NAMALWA (cell line): ENCODE measurements at regions not wholly inside any gene's neighbourhood (a gene's known extent, or its start where the extent isn't known, plus 50 kb on each side); places are given as distances from the start of the nearest gene placed in this dataset.
"Not testable (repeated sequence)": the region's sequence is repeated elsewhere in the genome, so short reads cannot be mapped to it uniquely, and the experiment has no call there.

Source experiments
- DNase-seq: peaks from one replicate; pipeline ENCODE4 v3.0.0-alpha.2; 2015; ENCODE audit warnings: low spot score

DNA sequence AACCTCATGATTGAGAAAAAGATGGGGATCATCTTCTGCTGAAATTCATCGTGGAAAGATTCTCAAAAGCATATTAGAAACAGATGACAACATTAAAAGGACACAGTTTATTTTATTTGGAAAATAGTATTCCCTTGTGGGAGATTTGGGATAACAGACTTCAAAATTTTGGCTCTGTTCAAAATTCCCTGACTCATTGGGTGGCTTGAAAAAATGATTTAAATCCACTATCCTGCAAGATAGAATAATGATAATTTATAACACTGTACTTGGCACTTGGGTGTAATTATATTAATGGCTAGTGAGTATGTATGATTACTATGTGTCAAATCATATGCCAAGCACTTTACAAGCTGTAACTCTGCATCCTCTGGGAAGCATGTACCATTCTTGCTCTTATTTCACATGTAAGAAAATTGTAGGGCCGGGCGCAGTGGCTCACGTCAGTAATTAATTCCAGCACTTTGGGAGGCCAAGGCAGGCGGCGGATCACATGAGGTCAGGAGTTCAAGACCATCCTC, 128.8 kb downstream of the LMNTD1 start:
- DNase-seq = no peak

DNA sequence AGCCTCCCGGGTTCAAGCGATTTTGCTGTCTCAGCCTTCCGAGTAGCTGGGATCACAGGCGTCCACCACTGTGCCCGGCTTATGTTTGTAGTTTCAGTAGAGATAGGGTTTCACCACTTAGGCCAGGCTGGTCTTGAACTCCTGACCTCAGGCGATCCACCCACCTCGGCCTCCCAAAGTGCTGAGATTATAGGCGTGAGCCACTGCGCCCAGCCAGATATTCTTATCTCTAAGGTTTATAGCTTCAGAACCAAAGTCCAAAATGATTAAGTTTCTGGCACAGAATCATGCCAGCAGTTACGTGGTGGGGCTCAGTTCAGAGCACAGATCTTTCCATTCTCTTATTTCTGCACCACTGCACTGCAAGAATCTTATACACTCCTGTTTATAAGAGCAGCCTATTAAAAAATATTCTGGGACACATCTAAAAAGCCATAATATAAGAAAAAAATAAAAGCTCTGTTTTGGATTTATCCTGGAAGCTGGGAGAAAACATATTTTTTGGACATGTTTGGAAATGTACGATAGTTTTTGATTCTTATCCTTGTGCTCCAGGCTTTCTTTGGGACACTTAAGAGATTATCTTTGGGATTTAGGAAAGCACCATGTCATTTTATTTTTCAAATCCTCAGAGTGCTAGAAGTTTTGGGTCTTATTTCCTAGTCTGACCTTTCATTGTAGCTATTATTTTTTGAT, 129.6 kb downstream of the LMNTD1 start:
- no peak for DNase-seq

DNA sequence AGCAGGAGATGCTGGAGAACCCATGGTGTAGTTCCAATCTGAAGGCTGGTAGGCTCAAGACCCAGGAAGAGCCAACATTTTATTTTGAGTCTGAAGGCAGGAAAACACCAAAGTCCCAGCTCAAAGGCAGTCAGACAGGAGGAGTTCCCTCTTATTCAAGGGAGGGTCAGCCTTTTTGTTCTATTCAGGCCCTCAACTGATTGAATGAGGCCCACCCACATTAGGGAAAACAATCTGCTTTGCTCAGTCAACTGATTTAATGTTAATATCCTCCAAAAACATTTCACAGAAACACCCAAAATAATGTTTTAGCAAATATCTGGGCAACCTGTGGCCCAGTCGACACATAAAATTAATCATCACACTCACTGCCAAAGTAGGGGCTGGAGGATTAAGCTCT, 130.8 kb downstream of the LMNTD1 start:
- no peak for DNase-seq

DNA sequence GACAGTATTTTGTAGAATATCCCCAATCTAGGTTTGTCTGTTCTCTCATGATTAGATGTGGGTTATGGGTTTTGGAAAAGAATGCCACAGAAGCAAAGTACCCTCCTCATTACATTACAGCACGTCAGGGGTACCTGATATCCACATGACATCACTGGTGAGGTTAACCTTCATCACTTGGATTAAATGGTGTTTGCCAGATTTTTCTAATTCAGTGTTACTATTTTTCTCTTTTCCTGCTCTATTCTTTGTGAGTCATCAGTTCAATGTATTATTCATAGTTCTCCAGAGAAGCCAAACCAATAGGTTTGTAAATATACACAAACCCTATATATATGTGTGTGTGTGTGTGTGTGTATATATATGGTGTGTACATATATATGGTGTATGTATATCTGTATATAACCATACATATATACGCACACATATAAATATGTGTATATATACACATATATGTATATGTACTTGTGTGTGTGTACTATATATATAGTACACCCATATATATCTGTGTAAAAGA, 131.4 kb downstream of the LMNTD1 start:
- no peak for DNase-seq

DNA sequence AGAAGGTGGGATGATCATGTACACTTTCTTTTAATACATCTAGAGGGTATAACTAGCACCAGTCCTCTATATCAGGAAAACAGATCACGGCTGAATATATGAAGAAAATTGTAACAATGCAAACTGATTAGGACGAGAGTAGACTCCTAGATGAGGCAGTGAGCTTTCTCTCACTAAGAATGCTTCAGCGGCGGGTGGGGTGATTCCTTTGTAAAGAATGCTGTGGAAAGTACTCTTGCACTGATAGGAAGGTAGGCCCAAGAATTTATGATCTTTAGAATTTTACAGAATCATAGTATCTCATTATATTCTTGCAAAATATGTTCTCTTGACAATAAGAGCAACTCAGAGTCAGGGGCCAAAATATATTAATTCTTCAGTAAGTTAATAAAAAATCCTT, 133.0 kb downstream of the LMNTD1 start:
- DNase-seq = no peak

DNA sequence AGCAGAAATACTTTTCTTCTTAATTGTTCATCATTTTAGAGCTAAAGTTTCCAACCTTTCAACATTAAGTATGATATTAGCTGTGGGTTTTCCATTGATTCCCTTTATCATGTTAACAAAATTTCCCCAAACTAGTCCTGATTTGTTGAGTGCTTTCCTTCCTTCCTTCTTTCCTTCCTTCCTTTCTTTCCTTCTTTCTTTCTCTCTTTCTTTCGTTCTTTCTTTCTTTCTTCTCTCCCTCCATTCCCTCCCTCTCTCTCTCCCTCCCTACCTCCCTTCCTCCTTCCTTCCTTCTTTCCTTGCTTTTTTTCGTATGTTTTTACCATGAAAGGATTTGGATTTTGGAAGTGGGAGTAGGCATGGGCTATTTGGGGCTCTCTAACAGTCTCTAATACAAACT, 133.5 kb downstream of the LMNTD1 start:
- DNase-seq = no peak

DNA sequence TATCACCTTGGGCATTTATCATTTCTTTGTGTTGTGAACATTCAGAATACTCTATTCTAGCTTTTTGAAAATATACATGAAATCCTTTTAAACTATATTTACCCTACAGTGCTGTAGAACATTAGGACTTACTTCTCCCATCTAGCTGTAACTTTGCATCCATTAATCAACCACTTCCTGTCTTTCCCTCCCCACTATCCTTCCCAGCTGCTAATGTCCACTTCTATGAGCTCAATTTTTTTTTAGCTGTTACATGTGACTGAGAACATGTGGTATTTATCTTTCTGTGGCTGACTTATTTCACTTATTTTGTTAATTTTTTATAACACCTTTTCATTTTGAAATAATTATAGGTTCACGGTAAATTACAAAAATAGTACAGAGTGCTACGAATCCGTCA, 136.0 kb downstream of the LMNTD1 start:
- DNase-seq = no peak

DNA sequence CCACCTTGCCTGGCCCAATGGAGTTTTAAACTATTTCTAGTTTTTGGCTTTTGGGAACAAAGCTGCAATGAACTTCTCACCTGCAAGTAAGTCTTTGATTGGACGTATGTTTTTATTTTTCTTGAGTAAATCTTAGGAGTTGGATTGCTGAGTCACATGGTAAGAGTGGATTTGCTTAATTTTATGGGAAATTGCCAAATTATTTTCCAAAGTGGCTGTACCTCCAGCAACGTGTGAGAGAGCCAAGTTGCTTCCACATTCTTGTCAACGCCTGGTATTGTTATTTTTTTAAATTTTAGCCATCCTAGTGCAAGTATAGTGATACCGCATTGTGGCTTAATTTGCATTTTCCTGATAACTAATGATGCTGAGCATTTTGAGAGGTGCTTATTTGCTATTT, 136.6 kb downstream of the LMNTD1 start:
- DNase-seq = no peak

DNA sequence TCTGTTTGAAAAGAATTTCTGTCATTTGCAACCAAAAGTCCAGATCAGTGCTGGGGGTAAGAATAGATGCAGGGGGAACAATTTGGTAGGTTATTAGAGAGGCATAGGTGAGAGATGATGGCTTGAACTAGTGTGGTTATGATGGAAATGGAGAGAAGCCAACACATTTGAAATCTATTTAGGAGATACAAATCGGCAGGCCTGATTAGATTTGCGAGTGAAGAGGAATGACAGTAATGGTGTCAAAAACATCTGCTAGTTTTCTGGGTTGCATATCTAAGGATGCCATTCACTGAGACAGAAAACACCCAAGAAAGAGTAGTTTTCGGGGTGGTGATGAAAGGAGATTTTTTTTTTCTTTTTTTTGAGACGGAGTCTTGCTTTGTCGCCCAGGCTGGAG, 138.1 kb downstream of the LMNTD1 start:
- no peak for DNase-seq

DNA sequence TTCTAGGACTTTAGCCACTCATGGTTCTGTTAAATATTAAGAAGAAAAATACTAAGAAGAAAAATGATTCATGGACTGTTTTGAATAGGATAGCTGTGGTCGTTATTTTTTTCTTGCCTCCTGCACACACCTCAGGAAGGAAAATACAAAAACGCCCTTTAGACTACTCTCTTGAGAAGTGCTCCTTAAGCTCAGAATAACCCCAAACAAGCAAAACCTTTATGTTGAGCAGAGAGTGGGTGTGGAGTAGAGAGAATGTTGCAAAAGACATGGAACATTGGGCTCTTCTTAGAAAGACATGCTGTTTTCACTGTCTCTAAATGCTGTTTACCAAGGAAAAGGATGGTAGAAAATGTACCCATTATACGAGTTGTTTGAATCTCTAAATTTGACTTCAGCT, 140.3 kb downstream of the LMNTD1 start:
- no peak for DNase-seq

DNA sequence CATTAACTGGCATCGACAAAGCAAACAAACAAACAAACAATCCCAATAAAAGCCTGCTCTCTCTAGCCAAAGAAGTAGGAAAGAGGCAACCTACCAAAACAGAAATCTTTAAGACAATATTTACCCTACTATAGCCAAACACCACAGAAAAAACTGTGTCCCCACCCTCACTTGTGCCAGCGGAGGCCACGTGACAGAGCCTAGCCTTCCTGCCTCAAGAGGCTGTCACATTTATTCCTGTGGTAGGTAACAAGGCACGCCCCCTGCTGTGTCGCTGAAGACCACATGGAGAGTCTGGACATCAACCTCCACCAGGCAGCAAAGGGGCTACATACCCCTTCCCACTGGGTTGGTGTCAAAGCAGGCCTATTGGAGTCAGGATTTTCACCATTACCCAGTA, 148.1 kb downstream of the LMNTD1 start:
- no peak for DNase-seq

DNA sequence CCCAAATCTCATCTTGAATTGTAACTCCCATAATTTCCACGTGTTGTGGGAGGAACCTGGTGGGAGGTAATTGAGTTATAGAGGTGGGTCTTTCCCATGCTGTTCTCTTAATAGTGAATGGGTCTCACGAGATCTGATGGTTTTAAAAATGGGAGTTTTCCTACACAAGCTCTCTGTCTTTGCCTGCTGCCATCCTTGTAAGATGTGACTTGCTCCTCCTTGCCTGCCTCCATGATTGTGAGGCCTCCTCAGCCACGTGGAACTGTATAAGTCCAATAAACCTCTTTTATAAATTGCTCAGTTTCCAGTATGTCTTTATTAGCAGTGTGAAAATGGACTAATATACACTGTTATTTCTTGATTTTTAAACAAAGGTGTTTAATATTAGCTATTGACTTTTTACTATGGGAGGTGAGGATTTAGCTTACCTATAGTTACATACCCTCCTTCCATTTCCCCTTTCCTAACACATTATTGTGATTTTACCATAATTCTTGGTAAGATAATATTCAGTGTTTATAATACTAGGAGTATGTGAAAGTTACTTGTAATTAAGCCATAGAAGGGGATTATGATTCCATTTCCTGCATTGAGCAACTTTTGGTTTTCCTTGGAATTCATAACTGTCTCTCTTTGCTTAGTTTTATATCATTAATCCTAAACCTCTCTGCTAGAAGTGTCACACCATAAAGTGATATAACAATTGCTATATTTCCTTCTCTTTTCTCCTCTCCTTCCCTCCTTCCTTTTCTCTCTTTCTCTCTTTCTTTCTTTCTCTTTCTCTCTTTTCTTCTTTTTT, 151.0 kb upstream of the KRAS start:
- no peak for DNase-seq

DNA sequence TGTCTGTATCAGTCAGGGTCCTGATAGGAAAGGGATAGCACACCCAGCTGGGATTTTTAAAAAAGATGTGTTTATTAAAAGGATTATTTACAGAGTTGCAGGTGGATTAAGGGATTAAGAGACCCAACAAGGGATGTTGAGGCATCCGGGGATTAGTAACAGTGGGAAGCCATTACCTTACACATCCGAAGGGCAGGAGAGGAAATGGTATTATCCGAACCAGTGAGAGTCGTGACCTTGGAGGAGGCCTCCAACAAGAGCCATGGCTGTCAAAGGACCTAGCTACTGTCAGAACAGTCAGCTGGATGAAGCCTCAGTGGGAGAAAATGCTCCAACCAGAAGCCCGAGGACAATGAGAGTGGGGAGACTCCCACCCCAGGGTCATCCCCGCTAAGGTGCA, 146.3 kb upstream of the KRAS start:
- no peak for DNase-seq

DNA sequence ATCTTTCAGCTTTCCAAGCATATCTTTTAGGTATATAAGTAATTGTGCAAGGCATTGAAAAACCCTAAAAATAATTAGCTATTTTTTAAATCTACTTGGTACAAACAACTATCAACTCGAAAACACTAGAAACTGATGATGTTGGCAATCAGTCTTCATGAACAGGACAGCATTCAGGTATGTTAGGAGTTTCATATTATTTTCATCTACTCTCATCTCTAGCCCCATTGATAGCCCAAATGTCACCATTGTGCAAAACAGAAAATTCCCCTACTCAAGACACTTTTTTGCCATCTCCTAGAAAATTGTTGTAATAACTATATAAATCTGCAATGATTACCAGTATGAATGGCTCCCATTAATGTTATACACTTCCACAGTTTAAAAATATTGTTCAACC, 144.5 kb upstream of the KRAS start:
- no peak for DNase-seq

DNA sequence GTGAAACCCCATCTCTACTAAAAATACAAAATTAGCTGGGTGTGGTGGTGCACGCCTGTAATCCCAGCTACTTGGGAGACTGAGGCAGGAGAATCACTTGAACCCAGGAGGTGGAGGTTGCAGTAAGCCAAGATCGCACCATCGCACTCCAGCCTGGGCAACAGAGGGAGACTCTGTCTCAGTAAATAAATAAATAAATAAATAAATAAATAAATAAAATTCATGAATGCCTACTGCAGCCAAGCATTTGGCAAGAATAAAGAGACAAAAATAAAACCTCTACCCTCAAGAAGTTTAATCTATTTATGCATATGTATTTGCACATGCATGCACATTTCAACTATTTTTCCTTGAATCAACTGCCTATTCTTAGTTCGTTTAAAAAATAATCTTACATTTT, 144.0 kb upstream of the KRAS start:
- not testable (repeated sequence) for DNase-seq

DNA sequence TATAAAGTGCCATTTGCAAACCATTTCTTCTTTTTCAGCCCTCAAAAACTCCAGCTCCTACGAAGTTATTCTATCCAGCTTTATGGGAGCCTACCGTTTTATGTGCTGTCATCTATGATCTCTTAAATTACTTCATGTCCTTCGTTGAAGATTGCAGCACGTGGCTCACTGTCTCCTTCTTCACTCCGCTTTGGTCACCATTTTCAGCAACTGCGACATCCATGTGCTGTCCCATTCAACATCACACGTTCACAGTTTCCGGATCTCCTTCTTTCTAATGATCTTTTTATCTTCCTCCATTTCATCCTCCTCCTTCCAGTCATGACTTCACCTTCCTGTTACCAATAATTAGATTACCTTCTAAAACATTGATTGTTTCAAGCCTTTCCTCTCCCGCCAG, 143.3 kb upstream of the KRAS start:
- DNase-seq = no peak

DNA sequence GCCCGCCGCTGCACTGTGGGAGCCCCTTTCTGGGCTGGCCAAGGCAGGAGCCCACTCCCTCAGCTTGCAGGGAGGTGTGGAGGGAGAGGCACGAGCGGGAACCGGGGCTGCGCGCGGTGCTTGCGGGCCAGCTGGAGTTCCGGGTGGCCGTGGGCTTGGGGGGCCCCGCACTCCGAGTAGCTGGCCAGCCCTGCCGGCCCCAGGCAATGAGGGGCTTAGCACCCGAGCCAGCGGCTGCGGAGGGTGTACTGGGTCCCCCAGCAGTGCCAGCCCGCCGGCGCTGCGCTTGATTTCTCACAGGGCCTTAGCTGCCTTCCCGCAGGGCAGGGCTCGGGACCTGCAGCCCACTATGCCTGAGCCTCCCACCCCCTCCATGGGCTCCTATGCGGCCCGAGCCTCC, 140.6 kb upstream of the KRAS start:
- not testable (repeated sequence) for DNase-seq

DNA sequence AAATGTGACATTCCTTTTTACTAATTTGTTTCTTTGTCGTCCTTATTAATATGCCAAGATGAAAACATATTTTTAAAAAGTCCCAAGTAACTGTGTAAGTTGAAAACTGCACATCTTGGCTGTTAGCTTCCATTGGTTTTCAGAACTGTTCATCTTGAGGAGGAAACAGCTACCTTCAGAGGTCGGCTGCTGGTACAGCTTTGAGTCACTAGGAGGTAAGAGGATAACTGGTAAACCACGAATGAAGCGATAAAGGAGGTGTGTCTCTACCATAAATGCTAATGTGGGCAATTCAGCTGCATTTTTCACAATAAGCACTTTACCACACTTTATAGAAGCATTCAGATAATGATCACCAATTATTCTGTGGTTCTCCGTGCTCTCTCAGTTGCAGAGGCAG, 137.5 kb upstream of the KRAS start:
- peak; percentile 51 for DNase-seq

DNA sequence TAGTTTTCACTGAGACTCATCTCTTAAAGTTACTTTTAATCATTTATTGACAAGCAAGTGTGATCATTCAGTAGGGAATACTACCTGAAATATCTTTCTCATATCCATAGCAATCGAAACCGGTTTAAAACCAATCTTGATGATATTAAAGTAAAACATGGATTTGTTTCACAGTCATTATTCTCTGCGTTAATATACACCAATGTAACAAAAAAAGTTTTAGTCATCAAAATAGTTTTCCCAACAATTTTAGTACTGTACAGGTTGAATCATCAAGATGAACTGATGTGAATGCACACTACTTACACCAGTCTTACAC, 137.0 kb upstream of the KRAS start:
- no peak for DNase-seq

DNA sequence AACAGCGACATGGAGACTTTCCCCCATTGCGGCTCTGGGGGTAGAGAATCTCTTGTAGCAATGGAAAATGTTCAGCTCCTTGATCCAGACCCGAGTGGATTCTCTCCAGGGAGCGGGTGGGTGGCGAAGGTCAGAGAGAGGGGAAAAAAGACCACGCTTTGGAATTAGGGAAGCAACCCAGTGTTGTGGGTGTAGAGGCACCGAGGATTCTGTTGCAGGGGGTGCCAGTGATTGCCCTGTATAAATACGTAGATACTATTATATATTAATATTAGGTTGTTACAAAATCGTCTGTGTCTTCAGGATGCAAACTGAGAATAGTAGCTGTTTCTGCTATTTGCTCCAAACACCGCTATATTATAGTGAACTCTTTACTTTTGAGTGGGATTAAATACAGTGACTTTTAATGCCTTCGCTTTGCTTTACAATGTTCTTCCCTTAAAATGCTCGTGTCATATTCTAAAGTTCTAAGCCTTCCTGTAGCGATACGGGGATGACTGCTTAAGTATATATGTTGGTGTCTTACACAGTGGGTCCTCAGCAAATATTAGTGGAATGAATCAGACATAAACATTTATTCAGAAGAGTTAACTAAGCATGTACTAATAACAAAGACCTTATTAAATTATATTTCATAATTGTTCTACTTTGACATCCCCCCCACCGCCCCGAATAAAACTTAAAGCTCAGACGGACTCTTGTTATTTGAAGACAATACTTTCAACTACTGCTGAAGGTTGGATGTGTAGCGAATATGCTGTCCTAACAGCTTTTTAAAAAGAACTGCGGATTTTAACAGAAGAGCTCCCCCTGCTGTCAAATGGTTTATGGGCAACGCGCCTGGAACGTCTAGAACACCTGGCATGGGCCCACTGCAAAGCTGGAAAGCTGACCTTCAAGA, 136.4 kb upstream of the KRAS start:
- peak; percentile 97 for DNase-seq

DNA sequence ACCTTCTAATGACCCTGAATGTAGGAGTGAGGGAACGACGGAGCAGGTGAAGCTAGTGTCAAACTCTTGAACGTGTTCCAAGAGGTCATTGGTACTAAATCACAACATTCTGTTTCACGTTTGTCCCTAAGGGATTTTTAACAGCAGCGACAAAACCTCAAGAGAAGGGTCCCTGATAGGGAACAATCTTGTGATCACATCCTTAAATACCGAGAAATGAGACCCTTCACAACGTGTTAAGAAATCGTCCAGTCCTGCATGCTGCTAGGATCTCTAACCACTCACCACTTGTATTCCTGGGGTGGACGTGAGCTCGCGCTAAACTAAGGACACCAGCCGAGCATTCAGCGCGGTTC, 134.1 kb upstream of the KRAS start:
- no peak for DNase-seq

DNA sequence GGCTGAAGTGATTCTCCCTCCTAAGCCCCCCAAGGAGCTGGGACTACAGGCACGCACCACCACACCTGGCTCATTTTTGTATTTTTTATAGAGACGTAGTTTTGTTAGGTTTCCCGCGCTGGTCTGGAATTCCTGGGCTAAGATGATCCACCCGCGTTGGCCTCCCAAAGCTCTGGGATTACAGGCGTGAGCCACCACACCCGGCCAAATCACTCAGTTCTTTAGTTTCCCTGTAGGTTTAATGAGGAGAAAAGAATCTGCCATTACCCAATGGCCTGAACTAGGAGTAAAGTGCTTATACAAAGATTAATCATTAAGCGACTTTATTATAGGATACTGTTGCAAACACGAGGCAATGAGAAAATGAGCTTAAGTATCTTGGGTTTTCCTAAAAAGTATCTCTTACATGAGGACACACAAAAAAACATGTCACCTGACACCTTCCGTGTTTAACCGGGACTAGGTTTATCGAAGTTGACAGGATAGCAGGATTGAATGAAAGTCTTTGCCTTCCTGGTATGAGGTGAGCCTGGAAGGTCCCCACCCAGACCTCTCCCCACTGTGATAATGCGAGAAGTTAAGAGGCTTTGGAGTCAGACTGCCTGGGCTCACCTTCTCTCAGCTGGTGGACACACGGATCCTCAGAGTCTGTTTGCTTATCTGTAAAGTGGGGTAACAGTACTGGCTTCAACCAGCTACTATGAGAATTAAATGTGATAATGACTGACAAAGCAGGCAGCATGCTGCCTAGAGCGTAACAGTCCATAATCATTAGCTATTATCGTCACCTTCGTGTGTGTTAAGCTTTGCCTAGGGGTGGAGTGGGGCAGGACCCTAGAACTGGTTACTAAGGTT, 133.5 kb upstream of the KRAS start:
- peak; percentile 31 for DNase-seq
